ENCODE measurements at regions not wholly inside any gene's neighbourhood (a gene's known extent, or its start where the extent isn't known, plus 50 kb on each side); places are given as distances from the start of the nearest gene placed in this dataset.

GRCh38 chr3:113128386-113129015, 82.9 kb upstream of the BOC start:
- no peaks in the 10 kb centered on the region for H3K4me1 ChIP-seq (replicated peaks in 1 of 2; ENCODE audit: control insufficient read depth in 2 of 2, insufficient read depth in 2 of 2, low read length in 2 of 2)
- H3K9ac ChIP-seq (ENCODE audit: insufficient read depth in 1 of 2, low read depth in 2 of 2, low read length in 2 of 2), result no peak overlapping the region
- 0% methylated on average over 7 of the region's 9 CpGs for WGBS (ENCODE audit: insufficient coverage, low coverage, missing lambda C conversion rate)
- no peak overlapping the region for H3K4me3 ChIP-seq
- no peak overlapping the region for H2AFZ ChIP-seq (ENCODE audit: low read depth, low read length)
- ChIA-PET POLR2A (interaction anchor here (0.6 kb wide), 1 partner anchor 21 kb away, joined by 3 read pairs; no protein-coding TSS in a partner anchor), CTCF (ENCODE audit: low intra/inter-chr PET ratio) (interaction anchor here (0.7 kb wide), 1 partner anchor 422 kb away, joined by 3 read pairs; no protein-coding TSS in a partner anchor)
- ATAC-seq (no peak), DNase-seq (ENCODE audit: extremely low read depth in 1 of 4, low spot score in 3 of 4) (no peak), FAIRE-seq (no peak)
- H3K27ac ChIP-seq (ENCODE audit: extremely low read depth, low read depth, low read length), result no peak overlapping the region
- no peaks in the 10 kb centered on the region for H3K9me3 ChIP-seq (replicated peaks; ENCODE audit: control insufficient read depth, insufficient read depth, low read depth, low read length)
- H3K36me3 ChIP-seq (ENCODE audit: control insufficient read depth, insufficient read depth, low read length), result no peaks in the 10 kb centered on the region
- no peaks in the 10 kb centered on the region for H3K27me3 ChIP-seq (ENCODE audit: control insufficient read depth in 2 of 2, insufficient read depth in 2 of 2, low read length in 2 of 2)
- in situ Hi-C loops (cut with MboI) (no loop called here), intact Hi-C loops (cut with micrococcal nuclease) (no loop called here)
- no peaks in the 10 kb centered on the region for H3K9me1 ChIP-seq (ENCODE audit: control insufficient read depth, insufficient read depth, low read length)
- TF ChIP-seq CEBPB (tag; IDR thresholded peaks at IDR 0.05) (no peak), SNRNP70 (optimal IDR thresholded peaks at IDR 0.05; ENCODE audit: low read depth, low read length) (no peak), ZNF12 (CRISPR knock-in tag; IDR thresholded peaks at IDR 0.05) (no peak), ZNF354B (CRISPR knock-in tag; IDR thresholded peaks at IDR 0.05) (no peak), ZBTB11 (CRISPR knock-in tag; IDR thresholded peaks at IDR 0.05) (no peak), PKNOX1 (IDR thresholded peaks at IDR 0.05) (no peak), BMI1 (IDR thresholded peaks at IDR 0.05; ENCODE audit: low read length) (no peak), PHTF2 (CRISPR knock-in tag; IDR thresholded peaks at IDR 0.05) (no peak), HBP1 (CRISPR knock-in tag; IDR thresholded peaks at IDR 0.05) (no peak), HCFC1 (IDR thresholded peaks at IDR 0.05; ENCODE audit: low read depth, low read length) (no peak), FOXP1 (CRISPR knock-in tag; IDR thresholded peaks at IDR 0.05) (no peak), MXI1 (IDR thresholded peaks at IDR 0.05; ENCODE audit: low read depth, low read length) (no peak), CHD2 (IDR thresholded peaks at IDR 0.05; ENCODE audit: low read depth, low read length) (no peak)
- BruUV-seq (replicated peaks), result no TSS peak
- H4K20me1 ChIP-seq (replicated peaks; ENCODE audit: control insufficient read depth, insufficient read depth, low read length), result no peaks in the 10 kb centered on the region
- no peak overlapping the region for H3K4me2 ChIP-seq (ENCODE audit: insufficient read depth, low read length)
- no peaks in the 10 kb centered on the region for H3K79me2 ChIP-seq (ENCODE audit: control insufficient read depth, insufficient read depth, low read length)

Data from K562 (cell line).